ELF-1 (cell line): ENCODE measurements at regions not wholly inside any gene's neighbourhood (a gene's known extent, or its start where the extent isn't known, plus 50 kb on each side); places are given as distances from the start of the nearest gene placed in this dataset.
A peak's percentile ranks its signal among the peaks of the same experiment; 100 is the strongest.
"Not testable (repeated sequence)": the region's sequence is repeated elsewhere in the genome, so short reads cannot be mapped to it uniquely, and the experiment has no call there.

ENCODE experiments used
- DNase-seq: peaks from one replicate; pipeline ENCODE4 v3.0.0-alpha.2; 2016; ENCODE audit warnings: low read depth, low spot score

- no peak for DNase-seq
These were observed 672.5 kb upstream of the ANKRD30A start for GRCh38 chr10:36452851-36453250.

DNA sequence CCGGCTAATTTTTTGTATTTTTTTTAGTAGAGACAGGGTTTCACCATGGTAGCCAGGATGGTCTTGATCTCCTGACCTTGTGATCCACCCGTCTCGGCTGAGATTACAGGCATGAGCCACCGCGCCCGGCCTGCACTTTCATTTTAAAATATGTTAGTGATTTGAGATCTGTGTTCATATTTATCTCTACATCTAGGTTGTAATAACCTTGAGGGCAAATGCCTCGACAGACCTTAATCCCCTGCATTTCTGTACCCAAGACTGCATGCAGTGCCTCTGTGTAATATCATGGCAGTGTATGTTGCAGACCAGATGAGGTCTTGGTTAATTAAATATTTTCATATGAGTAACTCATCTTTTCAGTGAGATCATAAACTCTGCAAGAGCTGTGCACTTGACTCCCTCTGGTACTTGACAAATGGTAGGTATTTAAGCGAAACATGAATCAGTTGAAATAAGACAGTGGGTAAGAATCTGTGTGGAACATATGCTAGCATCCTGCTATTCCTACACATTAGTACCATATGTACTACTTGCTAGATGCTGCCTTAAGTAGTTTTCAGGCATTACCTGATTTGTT is 673.9 kb upstream of the ANKRD30A start:
- no peak for DNase-seq

- DNase-seq = peak; percentile 19
These were observed 675.0 kb upstream of the ANKRD30A start for GRCh38 chr10:36450380-36450779.

- peak; percentile 30 for DNase-seq
These were observed 676.4 kb upstream of the ANKRD30A start for GRCh38 chr10:36448760-36449691.

DNA sequence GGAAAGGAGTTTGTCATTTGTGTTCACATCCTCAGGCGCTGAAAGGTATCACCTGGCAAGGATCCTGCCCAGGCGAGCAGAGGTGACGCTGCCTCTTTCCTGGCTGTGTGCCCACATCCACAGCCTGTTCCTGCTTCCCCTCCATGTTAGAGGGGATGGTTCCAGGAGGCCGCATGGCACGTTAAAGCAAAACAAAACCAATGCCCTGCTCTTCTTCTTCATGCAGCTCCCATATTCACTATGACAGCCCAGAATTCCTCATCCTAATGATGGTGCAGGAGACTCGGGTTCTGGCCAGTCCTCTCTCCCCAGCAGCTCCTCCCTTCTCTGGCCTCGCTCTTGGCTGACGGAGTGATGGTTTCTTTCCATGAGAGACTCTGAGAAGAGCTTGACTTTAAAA is 678.5 kb upstream of the ANKRD30A start:
- no peak for DNase-seq

GRCh38 chr10:36443233-36443632 is 682.2 kb upstream of the ANKRD30A start:
- DNase-seq = no peak

DNA sequence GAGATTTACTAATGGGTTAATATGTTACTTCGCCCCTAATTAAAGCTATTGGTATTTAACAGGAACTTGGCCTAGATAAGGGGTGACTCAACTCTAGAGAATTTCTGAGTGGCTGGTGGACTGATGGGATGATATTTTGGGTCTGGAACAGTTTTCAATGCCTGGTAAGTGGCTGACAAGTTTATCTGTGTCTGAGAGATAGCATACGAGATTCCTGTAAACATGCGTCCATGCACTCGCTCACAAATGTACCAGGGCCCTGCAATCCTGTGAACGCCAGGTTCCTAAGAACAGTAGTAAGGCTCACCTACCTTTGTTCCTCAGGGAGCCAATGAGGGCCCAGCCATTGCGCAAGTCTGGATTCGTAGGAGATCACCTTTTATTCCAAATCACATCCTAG is 683.8 kb upstream of the ANKRD30A start:
- peak; percentile 69 for DNase-seq

- DNase-seq = no peak
These were observed 684.9 kb upstream of the ANKRD30A start for GRCh38 chr10:36440539-36440938.

DNA sequence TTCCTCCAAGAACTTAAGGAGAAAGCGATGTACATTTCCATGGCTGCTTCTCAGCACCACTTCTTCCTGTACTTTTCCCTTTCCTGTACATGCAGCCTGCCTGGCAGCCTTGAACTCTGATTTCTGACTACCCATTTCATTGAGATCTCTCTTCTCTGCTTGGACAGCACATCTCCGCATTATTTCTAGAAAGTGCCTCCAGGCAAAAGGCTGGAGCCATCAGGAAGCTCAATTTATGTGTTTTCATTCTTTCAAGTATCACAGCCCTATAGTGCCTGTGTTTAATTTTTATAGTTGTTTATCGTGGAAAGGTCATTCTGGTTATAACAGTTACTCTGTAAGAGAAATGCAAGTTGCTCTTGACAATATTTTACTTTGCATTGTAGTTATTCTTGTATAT is 688.0 kb upstream of the ANKRD30A start:
- DNase-seq = no peak

GRCh38 chr10:36428507-36428906 is 696.9 kb upstream of the ANKRD30A start:
- no peak for DNase-seq

- DNase-seq = no peak
These were observed 700.1 kb upstream of the ANKRD30A start for GRCh38 chr10:36425131-36425797.

DNA sequence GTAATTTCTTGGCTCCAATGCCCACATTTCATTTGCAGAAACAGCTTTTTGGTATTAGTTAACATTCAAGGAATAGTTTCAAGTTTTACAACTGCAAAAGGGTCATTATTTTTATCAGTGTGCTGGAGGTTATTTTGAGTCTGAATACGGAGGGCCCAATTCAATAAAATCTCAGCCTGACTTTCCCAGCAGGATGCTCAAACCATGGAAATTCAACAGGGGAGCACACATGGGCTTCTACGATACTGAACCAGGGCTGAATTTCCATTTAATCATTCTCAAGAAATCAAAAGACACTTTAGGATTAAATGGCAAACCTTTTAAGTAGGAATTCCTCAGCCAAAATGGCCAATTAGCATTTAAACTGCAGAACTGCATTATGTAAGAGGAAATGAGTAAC is 700.9 kb upstream of the ANKRD30A start:
- DNase-seq = no peak

DNA sequence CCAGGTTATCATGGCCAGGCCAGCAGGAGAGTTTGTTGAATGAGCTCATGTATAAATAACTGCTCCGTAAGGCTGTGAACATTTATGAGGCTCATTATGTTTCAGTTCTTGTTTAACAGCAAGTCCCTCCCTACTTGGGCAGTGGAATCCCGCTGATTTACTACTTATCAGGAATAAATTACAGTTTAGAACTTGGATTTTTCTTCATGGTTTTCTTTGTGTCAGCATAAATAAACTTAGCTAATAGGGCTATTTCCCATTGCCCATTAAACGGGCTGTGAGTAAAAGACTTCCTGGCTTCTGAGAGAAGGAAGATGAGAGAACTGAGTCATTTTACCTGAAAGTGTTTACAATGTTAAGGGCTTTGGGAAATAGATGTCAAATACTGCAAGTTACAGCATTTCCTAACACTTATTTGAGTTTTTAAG is 701.6 kb upstream of the ANKRD30A start:
- DNase-seq = no peak

GRCh38 chr10:36421992-36422391 is 703.4 kb upstream of the ANKRD30A start:
- no peak for DNase-seq

DNA sequence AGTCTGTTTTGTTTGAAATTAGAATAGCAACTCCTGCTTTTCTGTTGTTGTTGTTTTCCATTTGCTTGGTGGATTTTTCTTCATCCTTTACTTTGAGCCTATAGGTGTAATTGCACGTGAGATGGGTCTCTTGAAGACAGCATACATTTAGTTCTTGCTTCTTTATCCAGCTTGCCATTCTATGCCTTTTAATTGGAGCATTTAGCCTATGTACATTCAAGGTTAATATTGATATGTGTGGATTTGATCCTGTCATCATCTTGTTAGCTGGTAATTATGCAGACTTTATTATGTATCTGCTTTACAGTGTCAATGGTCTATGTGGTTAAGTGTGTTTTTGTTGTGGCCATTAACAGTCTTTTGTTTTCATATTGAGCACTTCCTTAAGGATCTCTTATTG is 708.9 kb upstream of the ANKRD30A start:
- DNase-seq = no peak

DNA sequence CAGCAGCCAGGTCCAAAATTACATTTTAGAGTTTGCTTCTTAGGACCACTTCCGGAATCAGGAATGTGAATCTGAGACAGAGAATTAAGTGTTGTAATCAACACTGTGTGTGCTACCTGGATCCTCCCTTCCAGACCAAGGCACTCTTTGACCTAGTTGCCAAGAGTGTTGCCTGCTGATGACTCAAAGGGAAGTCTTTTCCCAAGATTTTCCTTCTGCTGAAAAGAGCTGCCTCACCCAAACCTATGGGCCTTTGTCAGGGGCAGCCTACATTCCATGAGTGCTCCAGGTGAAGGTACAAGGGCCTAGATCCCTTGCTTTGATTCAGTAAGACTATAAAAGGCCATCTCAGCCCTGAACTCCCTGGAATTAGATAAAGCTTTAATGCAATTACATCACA is 712.5 kb upstream of the ANKRD30A start:
- no peak for DNase-seq

- not testable (repeated sequence) for DNase-seq
These were observed 725.2 kb upstream of the ANKRD30A start for GRCh38 chr10:36400238-36400637.

GRCh38 chr10:36393801-36394200 is 731.6 kb upstream of the ANKRD30A start:
- no peak for DNase-seq

DNA sequence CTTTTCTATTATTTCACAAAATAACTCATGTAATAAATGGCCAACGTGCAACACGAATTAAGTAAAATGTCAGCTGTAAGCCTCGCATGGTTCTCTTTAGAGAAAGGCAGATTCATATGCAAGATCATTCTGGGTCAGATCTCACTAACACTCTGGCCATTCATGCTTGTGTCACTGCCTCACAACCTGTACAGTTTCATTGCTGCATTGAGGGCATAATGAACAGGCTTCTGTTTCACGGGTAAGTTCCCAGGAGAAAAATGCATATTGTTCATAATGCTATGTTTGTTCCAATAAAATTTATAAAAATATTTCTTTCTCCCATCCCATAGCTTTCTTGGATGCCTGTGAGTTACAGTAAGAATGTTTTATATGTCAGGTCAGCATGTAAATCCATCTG is 734.0 kb upstream of the ANKRD30A start:
- DNase-seq = no peak

GRCh38 chr10:36390221-36390620 is 735.2 kb upstream of the ANKRD30A start:
- DNase-seq = no peak

DNA sequence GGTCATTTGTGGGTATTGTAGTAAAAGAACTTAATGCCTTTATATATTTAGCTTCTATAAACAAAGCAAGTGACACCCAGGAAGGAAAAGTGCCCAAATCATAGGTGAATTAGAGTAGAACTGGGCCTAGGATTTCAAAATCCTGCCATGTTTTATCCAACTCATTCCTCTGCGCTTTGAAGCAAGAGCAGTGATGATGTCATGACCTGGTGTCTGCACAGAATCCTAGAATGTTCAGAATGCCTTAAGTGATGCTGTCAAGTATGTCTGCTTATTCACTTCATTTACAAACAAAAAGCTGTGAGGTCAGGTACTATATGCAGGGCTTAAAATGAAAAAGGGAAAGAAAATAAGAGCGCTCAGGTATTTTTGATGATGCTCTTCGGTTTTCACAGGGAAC is 737.2 kb upstream of the ANKRD30A start:
- DNase-seq = no peak

- no peak for DNase-seq
These were observed 739.7 kb upstream of the ANKRD30A start for GRCh38 chr10:36385693-36386092.

DNA sequence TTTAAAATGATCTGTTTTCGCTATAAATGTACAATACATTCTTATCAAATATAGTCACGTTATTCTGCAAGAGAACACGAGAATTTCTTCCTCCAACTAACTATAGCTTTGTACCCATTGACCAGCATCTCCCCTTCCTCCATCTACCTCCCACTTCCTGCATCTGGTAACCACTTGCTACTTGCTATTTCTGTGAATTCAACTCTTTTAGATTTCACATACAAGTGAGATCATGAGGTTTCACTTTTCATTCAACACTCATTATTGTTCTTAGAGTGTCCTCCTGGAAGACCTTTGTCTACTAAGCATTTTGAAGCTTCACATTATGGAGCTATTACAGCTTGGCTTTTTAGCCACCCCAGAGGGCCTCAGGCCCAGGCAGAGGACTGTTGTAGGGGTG is 741.3 kb upstream of the FZD8 start:
- no peak for DNase-seq
